T-helper 2 cell (primary cell): ENCODE measurements at regions not wholly inside any gene's neighbourhood (a gene's known extent, or its start where the extent isn't known, plus 50 kb on each side); places are given as distances from the start of the nearest gene placed in this dataset.
A peak's percentile ranks its signal among the peaks of the same experiment; 100 is the strongest.

Experiments used
- DNase-seq, 5 experiments: peaks; one replicate each; pipeline versions ENCODE4 v3.0.0 to v3.0.0-alpha.2; 2012 to 2022

DNA sequence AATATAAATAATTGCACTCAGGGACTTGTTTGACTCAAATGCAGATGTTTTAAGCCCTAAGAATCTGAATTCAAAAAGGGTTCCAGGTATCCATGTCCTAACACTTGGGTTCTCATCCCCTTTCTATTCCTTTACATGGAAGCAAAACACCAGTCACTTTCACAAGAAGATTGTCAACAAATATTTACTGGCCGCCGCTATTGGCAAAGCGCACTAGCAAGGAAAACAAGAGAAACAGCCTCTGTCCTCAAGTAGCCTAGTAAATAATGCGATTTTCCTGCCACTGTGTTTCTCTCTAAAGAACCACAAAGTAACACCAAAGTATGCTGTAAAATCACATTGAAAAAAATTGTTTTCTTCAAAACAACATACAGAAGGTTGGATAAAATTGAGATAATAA is 66.7 kb upstream of the EZH2 start:
- no peak for DNase-seq

DNA sequence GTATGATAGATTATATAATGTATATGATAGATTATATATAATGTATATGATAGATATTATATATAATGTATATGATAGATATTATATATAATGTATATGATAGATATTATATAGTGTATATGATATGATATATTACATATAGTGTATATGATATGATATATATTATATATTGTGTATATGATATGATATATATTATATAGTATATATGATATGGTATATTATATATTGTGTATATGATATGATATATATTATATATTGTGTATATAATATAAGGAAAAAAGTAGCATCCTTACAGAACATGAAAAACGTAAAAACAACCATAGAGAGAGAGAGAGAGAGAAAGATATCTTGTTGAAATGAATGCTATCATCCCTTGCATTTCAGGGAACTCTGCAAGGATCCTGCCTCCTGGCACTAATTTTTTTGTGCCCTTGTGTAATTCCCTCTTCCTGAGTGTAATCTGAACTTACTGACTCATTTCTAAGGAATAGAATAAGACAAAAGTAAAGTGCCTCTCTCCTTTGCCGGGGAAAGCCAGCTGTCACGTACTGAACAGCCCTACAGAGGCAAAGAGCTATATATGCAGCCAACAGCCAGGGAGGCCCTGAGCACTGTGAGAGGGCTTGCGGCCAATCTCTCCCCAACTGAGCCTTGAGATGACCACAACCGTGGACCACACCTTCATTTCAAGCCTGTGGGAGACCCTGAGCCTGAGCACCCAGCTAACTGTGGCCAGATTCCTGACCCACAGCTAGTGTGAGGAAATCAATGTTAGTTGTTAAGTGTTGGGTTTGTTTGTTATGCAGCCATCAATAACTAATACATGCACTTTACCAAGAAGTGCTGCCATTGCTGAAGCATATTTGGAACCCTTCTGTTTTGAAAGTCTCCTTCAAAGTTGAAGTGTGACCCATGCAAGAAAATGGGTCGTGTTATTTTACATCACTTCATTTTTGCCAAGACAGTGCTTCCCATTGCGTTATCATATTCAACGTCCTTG is 61.1 kb upstream of the EZH2 start:
- no peak for DNase-seq

GRCh38 chr7:148941598-148942275 is 57.6 kb upstream of the EZH2 start:
- peak; percentile 28 to 90 (median 59) for DNase-seq

DNA sequence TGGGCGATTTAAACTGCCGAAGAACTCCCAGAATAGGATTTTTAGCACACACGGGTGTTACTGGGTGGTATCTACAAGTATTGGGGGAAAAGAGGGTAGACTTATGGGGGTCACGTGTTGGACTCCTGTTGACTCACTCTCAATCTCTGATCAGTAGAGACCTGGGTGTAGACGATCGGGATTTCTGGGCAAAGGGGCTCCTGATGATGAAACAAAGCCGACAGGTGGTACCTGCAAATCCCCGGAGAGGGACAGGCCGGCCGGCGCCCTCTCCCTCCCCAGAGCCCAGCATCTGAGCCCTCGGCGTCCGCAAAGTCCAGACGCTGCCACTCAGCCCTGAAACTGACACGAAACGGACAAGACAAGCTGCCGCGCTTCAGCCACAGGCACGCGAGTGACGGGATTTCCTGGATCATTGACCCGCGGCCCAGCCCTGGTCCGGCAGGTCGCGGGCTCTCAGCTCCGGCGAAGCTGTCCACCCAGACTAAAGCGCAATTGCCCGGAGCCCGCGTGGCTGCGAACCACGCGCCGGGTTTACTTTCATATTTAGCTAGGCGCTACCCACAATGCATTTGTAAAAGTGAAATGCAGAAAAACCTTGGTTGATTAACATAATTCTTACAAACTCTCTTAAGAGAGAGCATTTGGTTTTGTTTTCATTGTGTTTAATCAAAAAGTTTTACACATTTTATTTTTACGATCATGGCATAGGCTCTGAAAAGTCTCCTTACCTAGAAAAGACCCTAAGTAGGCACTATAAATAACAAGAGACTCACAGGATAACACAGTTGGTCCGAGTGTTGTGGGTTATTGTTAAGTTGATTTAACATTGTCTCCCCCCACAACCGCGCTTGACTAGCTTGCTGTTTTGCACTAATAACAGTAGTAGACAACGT is 56.9 kb upstream of the EZH2 start:
- DNase-seq = peak; percentile 33 to 79 (median 54)

DNA sequence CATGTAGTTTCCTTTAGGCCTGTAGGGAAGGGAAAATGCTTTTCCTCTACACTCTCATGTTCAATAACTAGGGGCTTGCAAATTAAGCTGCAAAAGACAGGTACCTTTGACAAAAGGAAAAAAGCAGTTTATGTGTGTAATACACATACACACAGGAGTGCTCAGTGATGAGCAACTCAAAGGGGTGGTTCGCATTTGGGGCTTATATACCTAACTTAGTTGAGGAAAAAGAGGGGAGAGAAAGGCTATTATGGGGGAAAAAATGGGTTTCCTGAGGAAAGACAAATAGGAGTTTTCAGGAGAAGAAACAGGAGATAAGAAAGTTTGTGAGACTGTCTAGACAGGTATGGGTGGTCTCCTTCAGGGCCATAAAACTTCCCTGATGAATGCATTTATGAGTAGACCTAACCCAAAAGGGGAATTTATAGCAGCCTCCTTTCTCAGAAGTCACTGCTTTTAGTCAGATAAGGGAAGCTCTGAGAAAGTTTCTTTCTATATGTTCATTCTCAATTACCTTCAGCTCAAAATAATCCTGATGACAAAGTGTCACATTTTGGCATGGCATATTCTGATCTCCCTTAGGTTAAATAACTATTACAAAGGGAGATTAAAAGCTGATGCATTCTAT is 55.2 kb upstream of the EZH2 start:
- no peak for DNase-seq

DNA sequence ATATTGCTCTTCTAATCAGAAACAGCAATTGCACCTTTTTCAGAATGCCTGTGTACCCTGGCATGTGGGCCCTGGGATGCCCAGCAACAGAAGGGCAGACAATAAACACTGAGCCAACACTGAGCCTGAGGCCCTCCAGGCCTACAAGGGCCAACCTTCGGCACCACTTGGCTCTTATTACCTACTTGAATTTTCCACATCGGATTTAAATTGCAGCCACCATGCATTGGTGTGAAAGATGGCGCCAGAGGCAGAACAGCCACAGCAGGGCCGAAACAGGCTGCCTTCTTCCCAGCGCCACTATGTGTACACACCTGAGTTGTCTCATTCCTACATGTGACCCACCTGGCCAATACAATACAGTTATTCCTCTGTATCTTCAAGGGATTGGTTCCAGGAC is 51.4 kb upstream of the EZH2 start:
- DNase-seq = no peak
